Fibroblast of lung (primary cell): ENCODE measurements at regions not wholly inside any gene's neighbourhood (a gene's known extent, or its start where the extent isn't known, plus 50 kb on each side); places are given as distances from the start of the nearest gene placed in this dataset.

Source experiments
- EZH2 ChIP-seq: IDR thresholded peaks from 2 replicates; pipeline ENCODE4 v1.5.1; 2012; ENCODE audit warnings: low read length, control low read depth, mild to moderate bottlenecking; ENCODE audit errors: missing control alignments
- TF ChIP-seq, protein P1 (sequence below), 2 donors: IDR thresholded peaks in 1 of 2; conservative IDR thresholded peaks in 1 of 2; 1 replicate in 1 of 2; 2 replicates in 1 of 2; pipeline ENCODE4 v1.5.1; 2011 to 2012; ENCODE audit warnings: low read length in 2 of 2, control low read depth in 1 of 2, inconsistent platforms in 1 of 2, low read depth in 1 of 2, mild to moderate bottlenecking in 1 of 2

DNA sequence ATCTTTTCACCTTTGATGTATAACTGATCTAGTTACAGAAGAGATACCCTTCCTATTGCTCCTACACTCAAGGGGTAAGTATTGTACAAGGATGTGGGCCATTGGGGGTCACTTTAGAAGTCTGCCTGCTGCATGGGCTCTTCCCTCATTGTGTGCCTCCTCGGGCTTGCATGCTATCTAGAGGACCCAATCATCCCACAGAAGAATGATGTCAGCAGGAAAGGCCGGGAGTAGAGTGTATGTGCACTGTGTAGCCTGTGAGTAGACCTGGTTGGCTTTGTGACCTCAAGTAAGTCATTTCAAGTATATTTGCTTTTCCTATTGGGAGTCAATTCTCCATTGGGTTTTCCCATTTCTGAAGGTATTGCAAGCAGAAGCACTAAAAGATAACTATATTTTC lies 129.5 kb upstream of the TRIB2 start:
- TF ChIP-seq, protein P1, sequence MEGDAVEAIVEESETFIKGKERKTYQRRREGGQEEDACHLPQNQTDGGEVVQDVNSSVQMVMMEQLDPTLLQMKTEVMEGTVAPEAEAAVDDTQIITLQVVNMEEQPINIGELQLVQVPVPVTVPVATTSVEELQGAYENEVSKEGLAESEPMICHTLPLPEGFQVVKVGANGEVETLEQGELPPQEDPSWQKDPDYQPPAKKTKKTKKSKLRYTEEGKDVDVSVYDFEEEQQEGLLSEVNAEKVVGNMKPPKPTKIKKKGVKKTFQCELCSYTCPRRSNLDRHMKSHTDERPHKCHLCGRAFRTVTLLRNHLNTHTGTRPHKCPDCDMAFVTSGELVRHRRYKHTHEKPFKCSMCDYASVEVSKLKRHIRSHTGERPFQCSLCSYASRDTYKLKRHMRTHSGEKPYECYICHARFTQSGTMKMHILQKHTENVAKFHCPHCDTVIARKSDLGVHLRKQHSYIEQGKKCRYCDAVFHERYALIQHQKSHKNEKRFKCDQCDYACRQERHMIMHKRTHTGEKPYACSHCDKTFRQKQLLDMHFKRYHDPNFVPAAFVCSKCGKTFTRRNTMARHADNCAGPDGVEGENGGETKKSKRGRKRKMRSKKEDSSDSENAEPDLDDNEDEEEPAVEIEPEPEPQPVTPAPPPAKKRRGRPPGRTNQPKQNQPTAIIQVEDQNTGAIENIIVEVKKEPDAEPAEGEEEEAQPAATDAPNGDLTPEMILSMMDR (conservative IDR thresholded peaks at IDR 0.05 in 1 of 2, IDR thresholded peaks at IDR 0.05 in 1 of 2; ENCODE audit: low read depth in 1 of 2, low read length in 2 of 2) = no peak
- TF ChIP-seq EZH2 = no peak
